GDM1 (cell line): ENCODE measurements at regions not wholly inside any gene's neighbourhood (a gene's known extent, or its start where the extent isn't known, plus 50 kb on each side); places are given as distances from the start of the nearest gene placed in this dataset.

Experiments
- DNase-seq: peaks from one replicate; lab custom pipeline; 2025; lab: John Stamatoyannopoulos, UW

GRCh38 chr5:81914696-81915095 is 57.1 kb upstream of the ATG10 start:
- no peak for DNase-seq

GRCh38 chr5:81912933-81913332 is 58.9 kb upstream of the ATG10 start:
- DNase-seq, result no peak

GRCh38 chr5:81909677-81910076 is 62.1 kb upstream of the ATG10 start:
- DNase-seq, result no peak

GRCh38 chr5:81908771-81909170 is 63.1 kb upstream of the ATG10 start:
- DNase-seq, result no peak

- DNase-seq, result no peak
These were observed 63.8 kb upstream of the ATG10 start for GRCh38 chr5:81908044-81908443.

- DNase-seq, result no peak
These were observed 64.7 kb upstream of the ATG10 start for GRCh38 chr5:81907012-81907635.

GRCh38 chr5:81906086-81906485 is 65.7 kb upstream of the ATG10 start:
- no peak for DNase-seq

- DNase-seq, result no peak
These were observed 67.0 kb upstream of the ATG10 start for GRCh38 chr5:81904861-81905260.

- DNase-seq, result no peak
These were observed 67.7 kb upstream of the ATG10 start for GRCh38 chr5:81904166-81904565.

GRCh38 chr5:81901586-81901985 is 70.2 kb upstream of the ATG10 start:
- DNase-seq, result no peak

- DNase-seq, result no peak
These were observed 72.7 kb upstream of the ATG10 start for GRCh38 chr5:81899123-81899522.

GRCh38 chr5:81898403-81898802 is 73.4 kb upstream of the ATG10 start:
- DNase-seq, result no peak

- no peak for DNase-seq
These were observed 75.1 kb upstream of the ATG10 start for GRCh38 chr5:81896764-81897163.

- DNase-seq, result peak; percentile 10
These were observed 76.5 kb upstream of the ATG10 start for GRCh38 chr5:81895307-81895706.

- no peak for DNase-seq
These were observed 77.9 kb upstream of the ATG10 start for GRCh38 chr5:81893961-81894360.

GRCh38 chr5:81884871-81885270 is 87.0 kb upstream of the ATG10 start:
- no peak for DNase-seq

- no peak for DNase-seq
These were observed 88.5 kb upstream of the ATG10 start for GRCh38 chr5:81883371-81883770.

- no peak for DNase-seq
These were observed 90.2 kb upstream of the ATG10 start for GRCh38 chr5:81881595-81881994.

GRCh38 chr5:81879936-81880335 is 91.9 kb upstream of the ATG10 start:
- no peak for DNase-seq

GRCh38 chr5:81878333-81878732 is 93.5 kb upstream of the ATG10 start:
- DNase-seq, result no peak

GRCh38 chr5:81866994-81867393 is 104.8 kb upstream of the ATG10 start:
- DNase-seq, result no peak

- no peak for DNase-seq
These were observed 109.9 kb upstream of the SSBP2 start for GRCh38 chr5:81860778-81861177.

- DNase-seq, result no peak
These were observed 108.7 kb upstream of the SSBP2 start for GRCh38 chr5:81859624-81860023.
